Activated T-cell treated with anti-CD3 and anti-CD28 coated beads, Interleukin-2, amount 50 U/mL, for 48 hours (primary cell): ENCODE measurements at regions not wholly inside any gene's neighbourhood (a gene's known extent, or its start where the extent isn't known, plus 50 kb on each side); places are given as distances from the start of the nearest gene placed in this dataset.
"Not testable (repeated sequence)": the region's sequence is repeated elsewhere in the genome, so short reads cannot be mapped to it uniquely, and the experiment has no call there.

Experiments
- DNase-seq, 2 experiments: peaks; one replicate each; pipeline ENCODE4 v3.0.0-alpha.2; 2020

GRCh38 chr17:36848008-36848902, 89.0 kb upstream of the LHX1 start:
- no peak for DNase-seq

GRCh38 chr17:36849020-36849419, 88.3 kb upstream of the LHX1 start:
- not testable (repeated sequence) for DNase-seq

GRCh38 chr17:36849871-36850348, 87.4 kb upstream of the LHX1 start:
- DNase-seq: peak; percentile 76 to 77

- peak; percentile 28 to 30 for DNase-seq
Measured at GRCh38 chr17:36850790-36851189, 86.5 kb upstream of the LHX1 start.

GRCh38 chr17:36851250-36851649, 86.0 kb upstream of the LHX1 start:
- DNase-seq: no peak

- DNase-seq: not testable (repeated sequence)
Measured at GRCh38 chr17:36852478-36852877, 84.8 kb upstream of the LHX1 start.

- DNase-seq: no peak
Measured at GRCh38 chr17:36854982-36855381, 82.3 kb upstream of the LHX1 start.

GRCh38 chr17:36855459-36855858, 81.8 kb upstream of the LHX1 start:
- DNase-seq: no peak

GRCh38 chr17:36856222-36856621, 81.1 kb upstream of the LHX1 start:
- no peak for DNase-seq

- no peak for DNase-seq
Measured at GRCh38 chr17:36856903-36857381, 80.3 kb upstream of the LHX1 start.

- no peak for DNase-seq
Measured at GRCh38 chr17:36857698-36858097, 79.6 kb upstream of the LHX1 start.

- no peak for DNase-seq
Measured at GRCh38 chr17:36858119-36859002, 78.9 kb upstream of the LHX1 start.

GRCh38 chr17:36859003-36859300, 78.3 kb upstream of the LHX1 start:
- DNase-seq: no peak

GRCh38 chr17:36859706-36860105, 77.6 kb upstream of the LHX1 start:
- no peak for DNase-seq

GRCh38 chr17:36861531-36861930, 75.7 kb upstream of the LHX1 start:
- no peak for DNase-seq

- DNase-seq: no peak
Measured at GRCh38 chr17:36862116-36862920, 75.0 kb upstream of the LHX1 start.

GRCh38 chr17:36863131-36863530, 74.1 kb upstream of the LHX1 start:
- no peak for DNase-seq

GRCh38 chr17:36863676-36864612, 73.3 kb upstream of the LHX1 start:
- no peak for DNase-seq

- DNase-seq: no peak
Measured at GRCh38 chr17:36864827-36865430, 72.3 kb upstream of the LHX1 start.

GRCh38 chr17:36867716-36868341, 69.4 kb upstream of the LHX1 start:
- no peak for DNase-seq

- DNase-seq: no peak
Measured at GRCh38 chr17:36868777-36869176, 68.5 kb upstream of the LHX1 start.
